GM12878 (cell line): ENCODE measurements at regions not wholly inside any gene's neighbourhood (a gene's known extent, or its start where the extent isn't known, plus 50 kb on each side); places are given as distances from the start of the nearest gene placed in this dataset.

Source experiments
- ATAC-seq: fragments of 200-7000 bp; cut with Tn5 transposase; 3 replicates; pipeline ENCODE4 v1.9.1; 2020; ENCODE audit warnings: mild to moderate bottlenecking, moderate library complexity
- BruUV-seq: library from RNA; stranded (reverse); fragments of 400-500 nt; replicated peaks from 2 replicates; lab custom pipeline; 2021; lab: Mats Ljungman, UMichigan
- CTCF ChIA-PET: fragments of 300-600 bp; sonication (Branson Sonifier 250); formaldehyde crosslinking; extraction: SDS; loops from one replicate; lab custom pipeline; 2021; ENCODE audit warnings: inconsistent platforms; lab: Yijun Ruan, JAX
- POLR2A ChIA-PET: fragments of 350-600 bp; formaldehyde crosslinking; extraction: SDS; loops from one replicate; lab custom pipeline; 2021; ENCODE audit warnings: inconsistent platforms; lab: Charles Lee
- RAD21 ChIA-PET: fragments of 300-600 bp; sonication (Branson Sonifier 250); formaldehyde crosslinking; loops from one replicate; lab custom pipeline; 2023; ENCODE audit warnings: antibody characterized with exemption; ENCODE audit not compliant: unreplicated experiment; lab: Charles Lee
- SMC1A ChIA-PET: fragments of 300-600 bp; sonication (Branson Sonifier 250); formaldehyde crosslinking; loops from one replicate; lab custom pipeline; 2023; ENCODE audit not compliant: unreplicated experiment, uncharacterized antibody; lab: Charles Lee
- DNase-seq: peaks from one replicate; pipeline ENCODE4 v3.0.0-alpha.2; 2011; ENCODE audit warnings: low read depth, low spot score
- FAIRE-seq: peaks from 3 replicates; lab custom pipeline; 2011; peaks lifted over from hg19 to GRCh38; lab: Jason Lieb, UNC
- H2AFZ ChIP-seq: 2 replicates; pipeline ENCODE4 v1.6.0; 2011; ENCODE audit warnings: low read depth, low read length, control low read depth; ENCODE audit not compliant: control insufficient read depth
- H3K27ac ChIP-seq: 2 replicates; pipeline ENCODE4 v1.5.1; 2011; ENCODE audit warnings: control low read depth; ENCODE audit not compliant: control insufficient read depth, insufficient read depth
- H3K27me3 ChIP-seq, 2 experiments: replicated peaks in 1 of 2; 2 replicates each; pipeline versions ENCODE4 v1.6.0 to v1.6.1; 2011; ENCODE audit warnings: low read length in 1 of 2; ENCODE audit not compliant: control insufficient read depth in 2 of 2, insufficient read depth in 2 of 2
- H3K36me3 ChIP-seq, 2 experiments: 2 replicates each; pipeline ENCODE4 v1.5.1; 2011; ENCODE audit warnings: low read length in 1 of 2; ENCODE audit not compliant: control insufficient read depth in 2 of 2, insufficient read depth in 2 of 2
- H3K4me1 ChIP-seq: 2 replicates; pipeline ENCODE4 v1.6.1; 2011; ENCODE audit warnings: mild to moderate bottlenecking, low read length, moderate library complexity, mixed read lengths; ENCODE audit not compliant: control insufficient read depth, insufficient read depth
- H3K4me2 ChIP-seq: 2 replicates; pipeline ENCODE4 v1.6.0; 2011; ENCODE audit warnings: control low read depth; ENCODE audit not compliant: control insufficient read depth, insufficient read depth
- H3K4me3 ChIP-seq: fragments of 200-600 bp; sonication (generic); 2 replicates; pipeline ENCODE4 v1.5.1; 2016
- H3K79me2 ChIP-seq: 2 replicates; pipeline ENCODE4 v1.6.0; 2011; ENCODE audit warnings: low read length; ENCODE audit not compliant: control insufficient read depth, insufficient read depth
- H3K9ac ChIP-seq: 2 replicates; pipeline ENCODE4 v1.8.0; 2011; ENCODE audit warnings: low read length, control low read depth, mixed read lengths; ENCODE audit not compliant: control insufficient read depth, insufficient read depth
- H3K9me3 ChIP-seq: replicated peaks from 3 replicates; pipeline ENCODE4 v1.5.1; 2011; ENCODE audit warnings: mild to moderate bottlenecking, low read length; ENCODE audit not compliant: control insufficient read depth, insufficient read depth
- H4K20me1 ChIP-seq: 2 replicates; pipeline ENCODE4 v1.6.0; 2011; ENCODE audit not compliant: control insufficient read depth, insufficient read depth
- BRCA1 ChIP-seq: IDR thresholded peaks from 2 replicates; pipeline ENCODE4 v1.6.1; 2011; ENCODE audit warnings: low read depth, low read length, improper control_type of control experiment
- CREM ChIP-seq: IDR thresholded peaks from 2 replicates; pipeline ENCODE4 v1.6.1; 2014; ENCODE audit warnings: antibody characterized with exemption, low read depth
- EGR1 ChIP-seq, 2 experiments: IDR thresholded peaks; 1 replicate in 1 of 2; 2 replicates in 1 of 2; pipeline ENCODE4 v1.6.1; 2011 to 2012; ENCODE audit warnings: low read depth in 2 of 2, low read length in 2 of 2, borderline replicate concordance in 1 of 2, mild to moderate bottlenecking in 1 of 2, moderate library complexity in 1 of 2
- ELK1 ChIP-seq: IDR thresholded peaks from 2 replicates; pipeline ENCODE4 v1.6.1; 2012; ENCODE audit warnings: low read depth, low read length, improper control_type of control experiment
- EP300 ChIP-seq, 2 experiments: fragments of 150-350 bp in 1 of 2; IDR thresholded peaks; 2 replicates each; pipeline ENCODE4 v1.6.1; 2011 to 2012; ENCODE audit warnings: low read depth in 2 of 2, low read length in 2 of 2, borderline replicate concordance in 1 of 2, improper control_type of control experiment in 1 of 2, inconsistent platforms in 1 of 2; ENCODE audit not compliant: control insufficient read depth in 1 of 2
- IRF4 ChIP-seq: IDR thresholded peaks from 2 replicates; pipeline ENCODE4 v1.6.1; 2011; ENCODE audit warnings: low read depth, low read length
- KLF5 ChIP-seq: fragments of 450-650 bp; IDR thresholded peaks from 2 replicates; pipeline ENCODE4 v1.6.1; 2014; ENCODE audit warnings: mild to moderate bottlenecking; ENCODE audit not compliant: partially characterized antibody
- MYB ChIP-seq: fragments of 150-350 bp; IDR thresholded peaks from 2 replicates; pipeline ENCODE4 v1.6.1; 2014; ENCODE audit warnings: mild to moderate bottlenecking, low read depth, low read length, borderline replicate concordance
- NFYA ChIP-seq: IDR thresholded peaks from 2 replicates; pipeline ENCODE4 v1.6.1; 2011; ENCODE audit warnings: low read depth, mild to moderate bottlenecking, low read length, improper control_type of control experiment, borderline replicate concordance
- NR2C1 ChIP-seq: fragments of 450-650 bp; IDR thresholded peaks from 2 replicates; pipeline ENCODE4 v1.6.1; 2017; ENCODE audit warnings: antibody characterized with exemption, mild to moderate bottlenecking, moderate library complexity
- PML ChIP-seq: IDR thresholded peaks from 2 replicates; pipeline ENCODE4 v1.6.1; 2012; ENCODE audit warnings: low read length, inconsistent platforms
- POLR2AphosphoS2 ChIP-seq: IDR thresholded peaks from 2 replicates; pipeline ENCODE4 v1.6.1; 2011; ENCODE audit warnings: low read depth, mild to moderate bottlenecking, low read length, improper control_type of control experiment, moderate library complexity
- SMAD1 ChIP-seq: fragments of 450-650 bp; IDR thresholded peaks from 2 replicates; pipeline ENCODE4 v1.6.1; 2018; ENCODE audit warnings: mild to moderate bottlenecking, low read depth; ENCODE audit not compliant: partially characterized antibody
- ZNF24 ChIP-seq: fragments of 450-650 bp; IDR thresholded peaks from 2 replicates; pipeline ENCODE4 v1.6.1; 2017; ENCODE audit warnings: antibody characterized with exemption, mild to moderate bottlenecking
- ZNF687 ChIP-seq: fragments of 450-650 bp; IDR thresholded peaks from 2 replicates; pipeline ENCODE4 v1.6.1; 2017; ENCODE audit warnings: mild to moderate bottlenecking, moderate library complexity
- WGBS: methylation state at CpG from one replicate; pipeline ENCODE4 v1.1.6; 2016; ENCODE audit warnings: low lambda C conversion rate; ENCODE audit not compliant: insufficient replicate concordance, insufficient coverage; ENCODE audit errors: missing lambda C conversion rate; 5-methylcytosine and 5-hydroxymethylcytosine counted together
- in situ Hi-C: fragments of 300-500 bp; cut with MboI; formaldehyde crosslinking; loops from 9 replicates; pipeline ENCODE4 v1.14.3; 2018; ENCODE audit warnings: mixed read lengths
- intact Hi-C: fragments of 100-400 bp; cut with micrococcal nuclease; formaldehyde crosslinking; loops from one replicate; pipeline ENCODE4 v1.14.2; 2022; ENCODE audit not compliant: unreplicated experiment

DNA sequence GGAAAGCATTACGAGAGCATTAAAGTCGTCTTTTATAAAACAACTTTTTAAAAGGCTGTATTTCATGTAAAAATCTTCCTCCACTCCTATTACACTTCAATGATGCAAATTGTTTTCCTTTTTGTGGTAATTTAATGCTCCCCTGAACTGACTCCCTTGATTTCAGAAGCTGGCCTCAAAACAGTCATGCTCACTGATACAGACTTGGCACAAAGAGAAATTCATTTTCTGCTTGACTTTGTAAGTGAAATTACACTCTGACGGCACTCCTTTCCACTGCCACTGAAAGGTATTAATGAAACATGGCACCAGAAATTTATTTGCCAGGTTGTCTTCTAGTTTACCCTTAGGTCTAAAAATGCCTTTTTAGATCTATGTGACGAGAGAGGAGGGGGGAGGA is 215.5 kb downstream of the LRRC3B start:
- no peaks in the 10 kb centered on the region for H3K9me3 ChIP-seq
- 7% methylated on average over 4 of the region's 4 CpGs for WGBS
- H3K27me3 ChIP-seq, result no peaks in the 10 kb centered on the region
- no peak overlapping the region for H2AFZ ChIP-seq
- ChIA-PET SMC1A (no interaction called here), POLR2A (no interaction called here)
- FAIRE-seq (no peak), DNase-seq (no peak)
- H3K4me2 ChIP-seq, result no peak overlapping the region
- H3K9ac ChIP-seq, result no peak overlapping the region
- in situ Hi-C loops, result no loop called here
- no peak for TF ChIP-seq KLF5
- no peak for TF ChIP-seq POLR2AphosphoS2
- TF ChIP-seq CREM, result no peak
- TF ChIP-seq, all 136 proteins: peak for 0
- intact Hi-C loops, result no loop called here
- Histone ChIP-seq H3K27ac (no peak overlapping the region), H3K79me2 (no peaks in the 10 kb centered on the region), H3K4me3 (no peak overlapping the region), H3K36me3 (no peaks in the 10 kb centered on the region), H3K4me1 (no peaks in the 10 kb centered on the region), H4K20me1 (no peaks in the 10 kb centered on the region)
- ATAC-seq, result no peak
- CTCF ChIA-PET, result no interaction called here
- no TSS peak for BruUV-seq
- RAD21 ChIA-PET, result no interaction called here

GRCh38 chr3:26839001-26839400 is 216.4 kb downstream of the LRRC3B start:
- in situ Hi-C loops, result no loop called here
- ATAC-seq, result no peak
- TF ChIP-seq ELK1 (no peak), IRF4 (no peak), EGR1 (IDR thresholded peaks at IDR 0.05; ENCODE audit: borderline replicate concordance in 1 of 2, low read depth in 2 of 2, low read length in 2 of 2) (no peak), BRCA1 (no peak), EP300 (IDR thresholded peaks at IDR 0.05; ENCODE audit: borderline replicate concordance in 1 of 2, control insufficient read depth in 1 of 2, low read depth in 2 of 2, low read length in 2 of 2) (no peak), ZNF24 (no peak), NFYA (no peak), MYB (no peak), SMAD1 (no peak), ZNF687 (no peak), NR2C1 (no peak), PML (no peak)

More at GRCh38 chr3:26839001-26839400, 216.4 kb downstream of the LRRC3B start:
- ChIA-PET CTCF (no interaction called here), SMC1A (no interaction called here), POLR2A (no interaction called here), RAD21 (no interaction called here)
- no peak overlapping the region for H3K27ac ChIP-seq
- intact Hi-C loops, result no loop called here
- no peak overlapping the region for H3K9ac ChIP-seq
- 27% methylated on average over 1 of the region's 1 CpG for WGBS
- no peaks in the 10 kb centered on the region for H3K27me3 ChIP-seq
- H2AFZ ChIP-seq, result no peak overlapping the region
- no peak overlapping the region for H3K4me3 ChIP-seq
- no TSS peak for BruUV-seq
- H3K36me3 ChIP-seq, result no peaks in the 10 kb centered on the region
- H3K79me2 ChIP-seq, result no peaks in the 10 kb centered on the region
- H3K4me1 ChIP-seq, result no peaks in the 10 kb centered on the region
- FAIRE-seq (no peak), DNase-seq (no peak)
- no peaks in the 10 kb centered on the region for H3K9me3 ChIP-seq
- H4K20me1 ChIP-seq, result no peaks in the 10 kb centered on the region
- no peak overlapping the region for H3K4me2 ChIP-seq
